ENCODE measurements at regions not wholly inside any gene's neighbourhood (a gene's known extent, or its start where the extent isn't known, plus 50 kb on each side); places are given as distances from the start of the nearest gene placed in this dataset.

DNA sequence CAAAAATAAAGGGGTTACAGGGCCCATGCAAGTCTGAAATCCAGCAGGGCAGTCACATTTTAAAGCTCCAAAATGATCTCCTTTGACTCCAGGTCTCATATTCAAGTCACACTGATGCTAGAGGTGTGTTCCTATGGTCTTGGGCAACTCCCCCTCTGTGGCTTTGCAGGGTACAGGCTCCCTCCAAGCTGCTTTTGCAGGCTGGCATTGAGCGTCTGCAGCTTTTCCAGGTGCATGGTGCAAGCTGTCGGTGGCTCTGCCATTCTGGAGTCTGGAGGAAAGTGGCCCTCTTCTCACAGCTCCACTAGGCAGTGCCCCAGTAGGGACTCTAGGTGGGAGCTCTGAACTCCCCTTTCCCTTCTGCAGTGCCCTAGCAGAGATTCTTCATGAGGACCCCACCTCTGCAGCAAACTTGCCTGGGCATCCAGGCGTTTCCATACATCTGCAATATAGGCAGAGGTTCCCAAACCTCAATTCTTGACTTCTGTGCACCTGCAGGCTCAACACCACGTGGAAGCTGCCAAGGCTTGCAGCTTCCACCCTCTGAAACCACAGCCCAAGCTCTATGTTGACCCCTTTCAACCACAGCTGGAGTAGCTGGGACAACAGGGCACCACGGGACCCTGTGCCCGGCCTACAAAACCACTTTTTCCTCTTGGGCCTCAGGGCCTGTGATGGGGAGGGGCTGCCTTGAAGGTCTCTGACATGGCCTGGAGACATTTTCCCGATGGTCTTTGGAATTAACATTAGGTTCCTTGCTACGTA, 80.1 kb upstream of the PLSCR5 start:
- 79 to 100% methylated on average over 1 to 2 of the region's 8 CpGs for WGBS, 2 donors (ENCODE audit: low coverage in 1 of 2)

DNA sequence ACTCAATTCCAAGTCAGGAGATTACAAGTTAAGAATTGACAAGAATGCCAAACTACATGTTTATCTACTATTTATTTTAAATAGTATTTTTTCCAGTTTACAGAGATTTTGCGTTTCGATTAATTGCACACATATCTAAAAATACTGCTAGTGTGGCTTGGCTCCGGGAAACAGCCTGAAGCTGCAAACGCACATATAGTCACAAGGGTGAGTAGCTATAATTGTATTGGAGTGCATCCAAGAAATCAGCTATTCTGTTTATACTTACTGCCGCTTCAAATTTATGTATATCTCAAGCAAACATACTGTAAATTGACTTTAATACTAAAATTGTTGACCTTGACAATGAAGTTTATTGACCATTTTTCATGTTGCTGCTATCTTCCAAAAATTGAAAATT, 77.0 kb upstream of the PLSCR5 start:
- 15 to 22% methylated on average over 5 of the region's 5 CpGs for WGBS, 2 donors (ENCODE audit: low coverage in 1 of 2)
- no peak for ATAC-seq
- no peaks in the 10 kb centered on the region for H3K36me3 ChIP-seq
- H3K27ac ChIP-seq, result no peak overlapping the region
- H3K4me1 ChIP-seq, result no peaks in the 10 kb centered on the region
- H3K9me3 ChIP-seq, result no peaks in the 10 kb centered on the region
- H3K27me3 ChIP-seq, result no peaks in the 10 kb centered on the region
- TF ChIP-seq POLR2A (IDR thresholded peaks at IDR 0.05) (no peak), POLR2AphosphoS5 (IDR thresholded peaks at IDR 0.05) (no peak), EP300 (IDR thresholded peaks at IDR 0.05) (no peak)
- TF ChIP-seq, protein P1, sequence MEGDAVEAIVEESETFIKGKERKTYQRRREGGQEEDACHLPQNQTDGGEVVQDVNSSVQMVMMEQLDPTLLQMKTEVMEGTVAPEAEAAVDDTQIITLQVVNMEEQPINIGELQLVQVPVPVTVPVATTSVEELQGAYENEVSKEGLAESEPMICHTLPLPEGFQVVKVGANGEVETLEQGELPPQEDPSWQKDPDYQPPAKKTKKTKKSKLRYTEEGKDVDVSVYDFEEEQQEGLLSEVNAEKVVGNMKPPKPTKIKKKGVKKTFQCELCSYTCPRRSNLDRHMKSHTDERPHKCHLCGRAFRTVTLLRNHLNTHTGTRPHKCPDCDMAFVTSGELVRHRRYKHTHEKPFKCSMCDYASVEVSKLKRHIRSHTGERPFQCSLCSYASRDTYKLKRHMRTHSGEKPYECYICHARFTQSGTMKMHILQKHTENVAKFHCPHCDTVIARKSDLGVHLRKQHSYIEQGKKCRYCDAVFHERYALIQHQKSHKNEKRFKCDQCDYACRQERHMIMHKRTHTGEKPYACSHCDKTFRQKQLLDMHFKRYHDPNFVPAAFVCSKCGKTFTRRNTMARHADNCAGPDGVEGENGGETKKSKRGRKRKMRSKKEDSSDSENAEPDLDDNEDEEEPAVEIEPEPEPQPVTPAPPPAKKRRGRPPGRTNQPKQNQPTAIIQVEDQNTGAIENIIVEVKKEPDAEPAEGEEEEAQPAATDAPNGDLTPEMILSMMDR (IDR thresholded peaks at IDR 0.05), result no peak
- H3K4me3 ChIP-seq, result no peak overlapping the region

More for the DNA sequence above, 80.1 kb upstream of the PLSCR5 start:
- ATAC-seq, result no peak
- Histone ChIP-seq H3K27ac (no peak overlapping the region), H3K27me3 (no peaks in the 10 kb centered on the region), H3K36me3 (no peaks in the 10 kb centered on the region), H3K4me3 (no peak overlapping the region), H3K9me3 (no peaks in the 10 kb centered on the region), H3K4me1 (no peaks in the 10 kb centered on the region)
- TF ChIP-seq POLR2AphosphoS5 (IDR thresholded peaks at IDR 0.05), result no peak
- TF ChIP-seq, protein P1 (IDR thresholded peaks at IDR 0.05), result no peak
- TF ChIP-seq POLR2A (IDR thresholded peaks at IDR 0.05), result no peak
- no peak for TF ChIP-seq EP300 (IDR thresholded peaks at IDR 0.05)

DNA sequence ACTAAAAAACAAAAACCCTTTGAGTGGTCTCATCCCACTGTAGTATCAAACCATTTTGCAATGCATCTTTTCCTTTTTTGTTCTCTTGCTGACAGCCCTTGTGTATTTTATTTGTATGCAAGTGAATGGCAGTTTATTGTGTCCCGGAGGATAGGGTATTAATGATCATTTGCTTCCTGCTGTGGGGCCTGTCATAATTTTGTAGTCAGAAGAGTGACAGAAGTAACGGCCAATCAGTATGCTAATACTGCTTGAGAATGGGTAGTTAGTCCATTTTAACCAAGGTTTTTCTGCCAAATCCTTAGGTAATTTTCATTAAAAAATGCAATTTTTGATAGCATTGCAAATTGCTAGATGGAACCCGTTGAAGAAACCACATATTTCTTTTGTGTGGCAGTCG, 75.5 kb upstream of the PLSCR5 start:
- H3K36me3 ChIP-seq, result no peaks in the 10 kb centered on the region
- 77 to 79% methylated on average over 4 of the region's 4 CpGs for WGBS, 2 donors (ENCODE audit: low coverage in 1 of 2)

GRCh38 chr3:146679995-146680394, 74.8 kb upstream of the PLSCR5 start:
- 65 to 79% methylated on average over 3 of the region's 3 CpGs for WGBS, 2 donors (ENCODE audit: low coverage in 1 of 2)
- Histone ChIP-seq H3K4me1 (no peaks in the 10 kb centered on the region), H3K4me3 (no peak overlapping the region), H3K27ac (no peak overlapping the region), H3K27me3 (no peaks in the 10 kb centered on the region), H3K9me3 (no peaks in the 10 kb centered on the region), H3K36me3 (no peaks in the 10 kb centered on the region)
- TF ChIP-seq, protein P1 (IDR thresholded peaks at IDR 0.05), result no peak
- TF ChIP-seq EP300 (IDR thresholded peaks at IDR 0.05) (no peak), POLR2AphosphoS5 (IDR thresholded peaks at IDR 0.05) (no peak), POLR2A (IDR thresholded peaks at IDR 0.05) (no peak)
- ATAC-seq, result no peak

More for the DNA sequence above, 75.5 kb upstream of the PLSCR5 start:
- no peaks in the 10 kb centered on the region for H3K27me3 ChIP-seq
- no peak overlapping the region for H3K27ac ChIP-seq
- TF ChIP-seq POLR2AphosphoS5 (IDR thresholded peaks at IDR 0.05) (no peak), EP300 (IDR thresholded peaks at IDR 0.05) (no peak), POLR2A (IDR thresholded peaks at IDR 0.05) (no peak)
- TF ChIP-seq, protein P1 (IDR thresholded peaks at IDR 0.05), result no peak
- H3K4me3 ChIP-seq, result no peak overlapping the region
- no peaks in the 10 kb centered on the region for H3K9me3 ChIP-seq
- ATAC-seq, result no peak
- H3K4me1 ChIP-seq, result no peaks in the 10 kb centered on the region

GRCh38 chr3:146679191-146679590, 74.0 kb upstream of the PLSCR5 start:
- H3K27ac ChIP-seq, result no peak overlapping the region
- H3K9me3 ChIP-seq, result no peaks in the 10 kb centered on the region
- ATAC-seq, result no peak
- no peaks in the 10 kb centered on the region for H3K27me3 ChIP-seq
- TF ChIP-seq, protein P1 (IDR thresholded peaks at IDR 0.05), result no peak
- TF ChIP-seq POLR2AphosphoS5 (IDR thresholded peaks at IDR 0.05) (no peak), EP300 (IDR thresholded peaks at IDR 0.05) (no peak)
- 73 to 75% methylated on average over 3 of the region's 3 CpGs for WGBS, 2 donors (ENCODE audit: low coverage in 1 of 2)
- H3K4me1 ChIP-seq, result no peaks in the 10 kb centered on the region
- no peaks in the 10 kb centered on the region for H3K36me3 ChIP-seq
- H3K4me3 ChIP-seq, result no peak overlapping the region

Measured in gastroesophageal sphincter (tissue), 4 donors.